Liver (tissue), 8 donors: ENCODE measurements at regions not wholly inside any gene's neighbourhood (a gene's known extent, or its start where the extent isn't known, plus 50 kb on each side); places are given as distances from the start of the nearest gene placed in this dataset.

Experiments
- DNase-seq: peaks from one replicate; pipeline ENCODE4 v3.0.0-alpha.2; 2017; ENCODE audit warnings: low spot score
- H3K27ac ChIP-seq, 2 donors: one replicate each; pipeline ENCODE4 v1.7.0; 2013; ENCODE audit warnings: inconsistent platforms in 2 of 2, low read length in 2 of 2, control low read depth in 1 of 2, low read depth in 1 of 2, mild to moderate bottlenecking in 1 of 2
- H3K27me3 ChIP-seq, 4 donors: one replicate each; pipeline versions ENCODE4 v1.6.1 to v1.7.0; 2013; ENCODE audit warnings: low read length in 3 of 4, inconsistent platforms in 1 of 4, mild to moderate bottlenecking in 1 of 4, moderate library complexity in 1 of 4; ENCODE audit not compliant: control insufficient read depth in 4 of 4, insufficient read depth in 4 of 4
- H3K36me3 ChIP-seq, 4 donors: one replicate each; pipeline versions ENCODE4 v1.6.1 to v1.7.0; 2013; ENCODE audit warnings: low read length in 3 of 4, mild to moderate bottlenecking in 3 of 4, low read depth in 1 of 4, moderate library complexity in 1 of 4; ENCODE audit not compliant: control insufficient read depth in 4 of 4, insufficient read depth in 3 of 4
- H3K4me1 ChIP-seq, 4 donors: one replicate each; pipeline versions ENCODE4 v1.6.1 to v1.7.0; 2013; ENCODE audit warnings: low read length in 3 of 4, mild to moderate bottlenecking in 3 of 4, moderate library complexity in 1 of 4; ENCODE audit not compliant: control insufficient read depth in 4 of 4, insufficient read depth in 4 of 4
- H3K4me3 ChIP-seq, 3 donors: one replicate each; pipeline versions ENCODE4 v1.6.1 to v1.7.0; 2013; ENCODE audit warnings: low read length in 3 of 3, control low read depth in 1 of 3, low read depth in 1 of 3, mild to moderate bottlenecking in 1 of 3
- H3K9ac ChIP-seq, 2 donors: one replicate each; pipeline ENCODE4 v1.7.0; 2013; ENCODE audit warnings: low read length in 2 of 2, mild to moderate bottlenecking in 2 of 2, moderate library complexity in 2 of 2, control low read depth in 1 of 2, low read depth in 1 of 2
- H3K9me3 ChIP-seq, 4 donors: one replicate each; pipeline versions ENCODE4 v1.6.1 to v1.7.0; 2013; ENCODE audit warnings: low read length in 3 of 4; ENCODE audit not compliant: control insufficient read depth in 4 of 4
- EGR1 ChIP-seq, 2 donors: IDR thresholded peaks; 2 replicates each; pipeline ENCODE4 v1.6.1; 2016 to 2018; ENCODE audit warnings: antibody characterized with exemption in 2 of 2, low read depth in 2 of 2
- FOXA1 ChIP-seq: IDR thresholded peaks from 2 replicates; pipeline ENCODE4 v1.6.1; 2016; ENCODE audit warnings: antibody characterized with exemption
- FOXA2 ChIP-seq: IDR thresholded peaks from 2 replicates; pipeline ENCODE4 v1.6.1; 2016; ENCODE audit warnings: antibody characterized with exemption
- GABPA ChIP-seq, 2 donors: IDR thresholded peaks in 1 of 2; conservative IDR thresholded peaks in 1 of 2; 2 replicates each; pipeline ENCODE4 v1.6.1; 2016; ENCODE audit warnings: antibody characterized with exemption in 2 of 2, mild to moderate bottlenecking in 1 of 2, moderate library complexity in 1 of 2
- HNF4A ChIP-seq, 2 donors: conservative IDR thresholded peaks; 2 replicates each; pipeline ENCODE4 v1.6.1; 2016; ENCODE audit warnings: antibody characterized with exemption in 2 of 2, mild to moderate bottlenecking in 2 of 2
- HNF4G ChIP-seq: IDR thresholded peaks from 2 replicates; pipeline ENCODE4 v1.6.1; 2016; ENCODE audit warnings: antibody characterized with exemption
- JUND ChIP-seq, 2 donors: IDR thresholded peaks; 2 replicates each; pipeline ENCODE4 v1.6.1; 2016; ENCODE audit warnings: antibody characterized with exemption in 2 of 2
- NR2F2 ChIP-seq: IDR thresholded peaks from 2 replicates; pipeline ENCODE4 v1.6.1; 2016; ENCODE audit warnings: antibody characterized with exemption
- RAD21 ChIP-seq, 2 donors: IDR thresholded peaks; 2 replicates each; pipeline ENCODE4 v1.6.1; 2016; ENCODE audit warnings: antibody characterized with exemption in 2 of 2, mild to moderate bottlenecking in 2 of 2
- SP1 ChIP-seq: IDR thresholded peaks from 2 replicates; pipeline ENCODE4 v1.6.1; 2018; ENCODE audit warnings: antibody characterized with exemption, mild to moderate bottlenecking
- TAF1 ChIP-seq: conservative IDR thresholded peaks from 2 replicates; pipeline ENCODE4 v1.6.1; 2016; ENCODE audit warnings: antibody characterized with exemption, mild to moderate bottlenecking
- WGBS: extraction: QIAGEN DNeasy Blood & Tissue Kit; methylation state at CpG from one replicate; pipeline ENCODE4 v1.1.7; 2013; 5-methylcytosine and 5-hydroxymethylcytosine counted together
- TF ChIP-seq, protein P1 (sequence below): IDR thresholded peaks from 2 replicates; pipeline ENCODE4 v1.6.1; 2016; ENCODE audit warnings: antibody characterized with exemption, mild to moderate bottlenecking
- TF ChIP-seq, protein P2 (sequence below): IDR thresholded peaks from 2 replicates; pipeline ENCODE4 v1.6.1; 2016; ENCODE audit warnings: antibody characterized with exemption
- TF ChIP-seq, protein P3 (sequence below): IDR thresholded peaks from 2 replicates; pipeline ENCODE4 v1.6.1; 2016; ENCODE audit warnings: antibody characterized with exemption
- TF ChIP-seq, protein P4 (sequence below): fragments of 150-350 bp; IDR thresholded peaks from 2 replicates; pipeline ENCODE4 v1.5.1; 2017; ENCODE audit warnings: improper control_type of control experiment, low read depth, low read length; ENCODE audit not compliant: missing input control
- TF ChIP-seq, protein P5 (sequence below): IDR thresholded peaks from 2 replicates; pipeline ENCODE4 v1.6.1; 2016; ENCODE audit warnings: antibody characterized with exemption
- donor health status: healthy.
- donor health status: healthy.
- donor health status: healthy.
- donor health status: healthy.
- donor health status: healthy.

DNA sequence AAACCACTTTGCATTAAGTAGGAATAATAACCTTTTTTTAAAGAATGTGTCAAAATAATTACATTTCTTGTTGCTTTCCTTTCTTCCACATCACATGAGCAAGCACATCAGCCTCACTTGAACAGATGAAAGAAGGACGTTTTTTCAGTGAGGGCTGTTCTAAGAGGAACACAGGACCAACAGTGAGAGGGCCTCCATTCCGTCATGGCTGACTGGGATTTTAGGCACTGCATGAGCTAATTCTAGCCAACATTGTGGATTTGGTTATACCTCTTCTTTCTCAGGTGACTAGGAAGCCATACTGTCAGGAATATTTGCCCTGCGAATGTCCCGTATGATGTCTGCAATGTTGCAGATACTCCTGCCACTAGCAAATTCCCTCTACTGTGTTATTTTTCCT lies 87.6 kb downstream of the LINC00237 start (continued):
- TF ChIP-seq, protein P1, sequence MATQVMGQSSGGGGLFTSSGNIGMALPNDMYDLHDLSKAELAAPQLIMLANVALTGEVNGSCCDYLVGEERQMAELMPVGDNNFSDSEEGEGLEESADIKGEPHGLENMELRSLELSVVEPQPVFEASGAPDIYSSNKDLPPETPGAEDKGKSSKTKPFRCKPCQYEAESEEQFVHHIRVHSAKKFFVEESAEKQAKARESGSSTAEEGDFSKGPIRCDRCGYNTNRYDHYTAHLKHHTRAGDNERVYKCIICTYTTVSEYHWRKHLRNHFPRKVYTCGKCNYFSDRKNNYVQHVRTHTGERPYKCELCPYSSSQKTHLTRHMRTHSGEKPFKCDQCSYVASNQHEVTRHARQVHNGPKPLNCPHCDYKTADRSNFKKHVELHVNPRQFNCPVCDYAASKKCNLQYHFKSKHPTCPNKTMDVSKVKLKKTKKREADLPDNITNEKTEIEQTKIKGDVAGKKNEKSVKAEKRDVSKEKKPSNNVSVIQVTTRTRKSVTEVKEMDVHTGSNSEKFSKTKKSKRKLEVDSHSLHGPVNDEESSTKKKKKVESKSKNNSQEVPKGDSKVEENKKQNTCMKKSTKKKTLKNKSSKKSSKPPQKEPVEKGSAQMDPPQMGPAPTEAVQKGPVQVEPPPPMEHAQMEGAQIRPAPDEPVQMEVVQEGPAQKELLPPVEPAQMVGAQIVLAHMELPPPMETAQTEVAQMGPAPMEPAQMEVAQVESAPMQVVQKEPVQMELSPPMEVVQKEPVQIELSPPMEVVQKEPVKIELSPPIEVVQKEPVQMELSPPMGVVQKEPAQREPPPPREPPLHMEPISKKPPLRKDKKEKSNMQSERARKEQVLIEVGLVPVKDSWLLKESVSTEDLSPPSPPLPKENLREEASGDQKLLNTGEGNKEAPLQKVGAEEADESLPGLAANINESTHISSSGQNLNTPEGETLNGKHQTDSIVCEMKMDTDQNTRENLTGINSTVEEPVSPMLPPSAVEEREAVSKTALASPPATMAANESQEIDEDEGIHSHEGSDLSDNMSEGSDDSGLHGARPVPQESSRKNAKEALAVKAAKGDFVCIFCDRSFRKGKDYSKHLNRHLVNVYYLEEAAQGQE: no peak
- TF ChIP-seq HNF4A (conservative IDR thresholded peaks at IDR 0.05) (no peak), GABPA (IDR thresholded peaks at IDR 0.05 in 1 of 2, conservative IDR thresholded peaks at IDR 0.05 in 1 of 2) (no peak)
- TF ChIP-seq, protein P2, sequence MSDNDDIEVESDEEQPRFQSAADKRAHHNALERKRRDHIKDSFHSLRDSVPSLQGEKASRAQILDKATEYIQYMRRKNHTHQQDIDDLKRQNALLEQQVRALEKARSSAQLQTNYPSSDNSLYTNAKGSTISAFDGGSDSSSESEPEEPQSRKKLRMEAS: no peak

DNA sequence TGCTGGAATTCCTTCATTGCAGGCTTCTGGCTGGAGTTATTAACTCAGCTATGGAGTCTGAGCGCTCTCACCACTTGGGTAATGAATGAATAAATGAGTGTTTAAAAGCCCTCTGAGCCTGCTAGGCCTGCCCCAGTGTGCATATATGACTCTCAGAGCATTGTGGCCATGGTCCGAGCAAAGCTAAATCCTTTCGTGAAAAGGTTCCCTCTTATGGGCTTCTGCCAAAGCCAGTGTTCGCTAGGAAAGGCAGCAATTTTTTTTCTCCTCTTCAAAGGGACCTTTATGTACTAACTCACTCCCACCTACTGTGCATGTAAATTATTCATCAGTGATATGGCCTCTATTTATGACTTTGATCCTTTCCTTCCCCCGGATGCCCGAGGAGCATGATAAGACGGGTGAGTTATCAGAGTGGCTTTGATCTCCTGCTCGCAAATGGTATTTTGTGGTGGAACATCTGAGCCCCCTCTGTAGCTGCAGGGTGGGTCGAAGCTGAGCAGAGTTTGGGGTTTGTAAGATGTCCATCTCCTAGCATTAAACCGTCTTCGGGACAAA lies 88.6 kb downstream of the LINC00237 start:
- no peak for DNase-seq
- peaks cover 3 to 31% (median 13%) of the 10 kb centered on the region in 4 donors for H3K27me3 ChIP-seq
- no peaks in the 10 kb centered on the region for H3K4me1 ChIP-seq
- H3K4me3 ChIP-seq: no peak overlapping the region
- no peak overlapping the region for H3K9ac ChIP-seq
- H3K9me3 ChIP-seq: no peaks in the 10 kb centered on the region
- H3K27ac ChIP-seq: no peak overlapping the region
- no peaks in the 10 kb centered on the region for H3K36me3 ChIP-seq
- TF ChIP-seq TAF1 (no peak), SP1 (no peak), RAD21 (IDR thresholded peaks at IDR 0.05) (no peak), EGR1 (IDR thresholded peaks at IDR 0.05; ENCODE audit: low read depth in 2 of 2) (no peak), NR2F2 (no peak), HNF4G (no peak), HNF4A (conservative IDR thresholded peaks at IDR 0.05) (no peak), GABPA (IDR thresholded peaks at IDR 0.05 in 1 of 2, conservative IDR thresholded peaks at IDR 0.05 in 1 of 2) (no peak), FOXA2 (no peak), JUND (IDR thresholded peaks at IDR 0.05) (no peak), FOXA1 (no peak)
- TF ChIP-seq, protein P3, sequence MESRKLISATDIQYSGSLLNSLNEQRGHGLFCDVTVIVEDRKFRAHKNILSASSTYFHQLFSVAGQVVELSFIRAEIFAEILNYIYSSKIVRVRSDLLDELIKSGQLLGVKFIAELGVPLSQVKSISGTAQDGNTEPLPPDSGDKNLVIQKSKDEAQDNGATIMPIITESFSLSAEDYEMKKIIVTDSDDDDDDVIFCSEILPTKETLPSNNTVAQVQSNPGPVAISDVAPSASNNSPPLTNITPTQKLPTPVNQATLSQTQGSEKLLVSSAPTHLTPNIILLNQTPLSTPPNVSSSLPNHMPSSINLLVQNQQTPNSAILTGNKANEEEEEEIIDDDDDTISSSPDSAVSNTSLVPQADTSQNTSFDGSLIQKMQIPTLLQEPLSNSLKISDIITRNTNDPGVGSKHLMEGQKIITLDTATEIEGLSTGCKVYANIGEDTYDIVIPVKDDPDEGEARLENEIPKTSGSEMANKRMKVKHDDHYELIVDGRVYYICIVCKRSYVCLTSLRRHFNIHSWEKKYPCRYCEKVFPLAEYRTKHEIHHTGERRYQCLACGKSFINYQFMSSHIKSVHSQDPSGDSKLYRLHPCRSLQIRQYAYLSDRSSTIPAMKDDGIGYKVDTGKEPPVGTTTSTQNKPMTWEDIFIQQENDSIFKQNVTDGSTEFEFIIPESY: no peak
- TF ChIP-seq, protein P4, sequence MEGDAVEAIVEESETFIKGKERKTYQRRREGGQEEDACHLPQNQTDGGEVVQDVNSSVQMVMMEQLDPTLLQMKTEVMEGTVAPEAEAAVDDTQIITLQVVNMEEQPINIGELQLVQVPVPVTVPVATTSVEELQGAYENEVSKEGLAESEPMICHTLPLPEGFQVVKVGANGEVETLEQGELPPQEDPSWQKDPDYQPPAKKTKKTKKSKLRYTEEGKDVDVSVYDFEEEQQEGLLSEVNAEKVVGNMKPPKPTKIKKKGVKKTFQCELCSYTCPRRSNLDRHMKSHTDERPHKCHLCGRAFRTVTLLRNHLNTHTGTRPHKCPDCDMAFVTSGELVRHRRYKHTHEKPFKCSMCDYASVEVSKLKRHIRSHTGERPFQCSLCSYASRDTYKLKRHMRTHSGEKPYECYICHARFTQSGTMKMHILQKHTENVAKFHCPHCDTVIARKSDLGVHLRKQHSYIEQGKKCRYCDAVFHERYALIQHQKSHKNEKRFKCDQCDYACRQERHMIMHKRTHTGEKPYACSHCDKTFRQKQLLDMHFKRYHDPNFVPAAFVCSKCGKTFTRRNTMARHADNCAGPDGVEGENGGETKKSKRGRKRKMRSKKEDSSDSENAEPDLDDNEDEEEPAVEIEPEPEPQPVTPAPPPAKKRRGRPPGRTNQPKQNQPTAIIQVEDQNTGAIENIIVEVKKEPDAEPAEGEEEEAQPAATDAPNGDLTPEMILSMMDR: no peak
- TF ChIP-seq, protein P1: no peak
- TF ChIP-seq, protein P2: no peak
- TF ChIP-seq, protein P5, sequence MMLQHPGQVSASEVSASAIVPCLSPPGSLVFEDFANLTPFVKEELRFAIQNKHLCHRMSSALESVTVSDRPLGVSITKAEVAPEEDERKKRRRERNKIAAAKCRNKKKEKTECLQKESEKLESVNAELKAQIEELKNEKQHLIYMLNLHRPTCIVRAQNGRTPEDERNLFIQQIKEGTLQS: no peak
- 37% methylated on average over 11 of the region's 11 CpGs for WGBS
